Ishikawa (cell line): ENCODE measurements at regions not wholly inside any gene's neighbourhood (a gene's known extent, or its start where the extent isn't known, plus 50 kb on each side); places are given as distances from the start of the nearest gene placed in this dataset.

Source experiments
- CEBPB ChIP-seq: IDR thresholded peaks from 2 replicates; pipeline ENCODE4 v1.6.1; 2012
- CREB1 ChIP-seq: IDR thresholded peaks from 2 replicates; pipeline ENCODE4 v1.6.1; 2012; ENCODE audit warnings: low read depth
- EGR1 ChIP-seq: IDR thresholded peaks from 2 replicates; pipeline ENCODE4 v1.6.1; 2012
- EP300 ChIP-seq: IDR thresholded peaks from 2 replicates; pipeline ENCODE4 v1.6.1; 2012; ENCODE audit warnings: borderline replicate concordance
- NFIC ChIP-seq: IDR thresholded peaks from 2 replicates; pipeline ENCODE4 v1.6.1; 2012
- REST ChIP-seq: IDR thresholded peaks from 2 replicates; pipeline ENCODE4 v1.6.1; 2012; ENCODE audit warnings: low read depth, mild to moderate bottlenecking
- TAF1 ChIP-seq: IDR thresholded peaks from 2 replicates; pipeline ENCODE4 v1.6.1; 2012; ENCODE audit warnings: low read depth, mild to moderate bottlenecking
- TCF12 ChIP-seq: IDR thresholded peaks from 2 replicates; pipeline ENCODE4 v1.6.1; 2012; ENCODE audit warnings: low read depth
- YY1 ChIP-seq: IDR thresholded peaks from 2 replicates; pipeline ENCODE4 v1.6.1; 2012; ENCODE audit warnings: low read depth
- ZBTB7A ChIP-seq: IDR thresholded peaks from 2 replicates; pipeline ENCODE4 v1.6.1; 2012; ENCODE audit warnings: low read depth
- TF ChIP-seq, protein P1 (sequence below): IDR thresholded peaks from 2 replicates; pipeline ENCODE4 v1.6.1; 2012

DNA sequence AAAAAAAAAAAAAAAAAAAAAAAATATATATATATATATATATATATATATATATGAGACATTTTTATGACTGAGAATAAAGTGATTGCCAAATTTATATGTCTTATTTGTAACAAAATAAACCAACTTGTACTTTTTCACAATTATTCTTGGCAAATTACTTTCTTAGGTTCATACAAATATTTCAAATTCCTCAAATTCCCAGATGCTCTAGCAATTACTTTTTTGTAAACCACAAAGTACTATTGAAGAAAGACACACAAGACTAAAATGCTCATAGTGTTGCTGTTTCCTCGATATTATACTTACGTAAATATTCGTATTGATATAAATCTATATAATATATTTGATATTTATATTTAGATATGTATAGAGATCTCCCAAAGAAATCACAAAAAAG is 390.0 kb downstream of the FAT4 start:
- no peak for TF ChIP-seq TAF1
- no peak for TF ChIP-seq ZBTB7A
- TF ChIP-seq, protein P1, sequence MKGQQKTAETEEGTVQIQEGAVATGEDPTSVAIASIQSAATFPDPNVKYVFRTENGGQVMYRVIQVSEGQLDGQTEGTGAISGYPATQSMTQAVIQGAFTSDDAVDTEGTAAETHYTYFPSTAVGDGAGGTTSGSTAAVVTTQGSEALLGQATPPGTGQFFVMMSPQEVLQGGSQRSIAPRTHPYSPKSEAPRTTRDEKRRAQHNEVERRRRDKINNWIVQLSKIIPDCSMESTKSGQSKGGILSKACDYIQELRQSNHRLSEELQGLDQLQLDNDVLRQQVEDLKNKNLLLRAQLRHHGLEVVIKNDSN: no peak
- TF ChIP-seq EGR1: no peak
- no peak for TF ChIP-seq CEBPB
- no peak for TF ChIP-seq REST
- TF ChIP-seq CREB1: no peak
- TF ChIP-seq EP300: no peak
- TF ChIP-seq TCF12: no peak
- no peak for TF ChIP-seq NFIC
- TF ChIP-seq YY1: no peak
